ENCODE measurements at regions not wholly inside any gene's neighbourhood (a gene's known extent, or its start where the extent isn't known, plus 50 kb on each side); places are given as distances from the start of the nearest gene placed in this dataset.

- no peak for DNase-seq (ENCODE audit: low read depth)
Measured at GRCh38 chr6:1482381-1483166, 93.2 kb downstream of the FOXF2 start.

GRCh38 chr6:1485678-1486077, 96.3 kb downstream of the FOXF2 start:
- DNase-seq (ENCODE audit: low read depth): peak; percentile 71

- no peak for DNase-seq (ENCODE audit: low read depth)
Measured at GRCh38 chr6:1486387-1486786, 97.0 kb downstream of the FOXF2 start.

- no peak for DNase-seq (ENCODE audit: low read depth)
Measured at GRCh38 chr6:1487239-1487638, 97.9 kb downstream of the FOXF2 start.

GRCh38 chr6:1491025-1491424, 101.6 kb downstream of the FOXF2 start:
- DNase-seq (ENCODE audit: low read depth): no peak

GRCh38 chr6:1491591-1492319, 102.4 kb downstream of the FOXF2 start:
- no peak for DNase-seq (ENCODE audit: low read depth)

- DNase-seq (ENCODE audit: low read depth): no peak
Measured at GRCh38 chr6:1494671-1495070, 105.3 kb downstream of the FOXF2 start.

GRCh38 chr6:1495344-1495743, 106.0 kb downstream of the FOXF2 start:
- DNase-seq (ENCODE audit: low read depth): no peak

GRCh38 chr6:1496092-1496491, 106.7 kb downstream of the FOXF2 start:
- DNase-seq (ENCODE audit: low read depth): no peak

- no peak for DNase-seq (ENCODE audit: low read depth)
Measured at GRCh38 chr6:1496836-1497760, 107.7 kb downstream of the FOXF2 start.

- DNase-seq (ENCODE audit: low read depth): no peak
Measured at GRCh38 chr6:1497761-1498105, 108.4 kb downstream of the FOXF2 start.

GRCh38 chr6:1498491-1499113, 109.2 kb downstream of the FOXF2 start:
- DNase-seq (ENCODE audit: low read depth): no peak

- no peak for DNase-seq (ENCODE audit: low read depth)
Measured at GRCh38 chr6:1499777-1500176, 109.9 kb upstream of the FOXC1 start.

- DNase-seq (ENCODE audit: low read depth): no peak
Measured at GRCh38 chr6:1500913-1501312, 108.8 kb upstream of the FOXC1 start.

- DNase-seq (ENCODE audit: low read depth): no peak
Measured at GRCh38 chr6:1502041-1502440, 107.7 kb upstream of the FOXC1 start.

- DNase-seq (ENCODE audit: low read depth): no peak
Measured at GRCh38 chr6:1503811-1504210, 105.9 kb upstream of the FOXC1 start.

- no peak for DNase-seq (ENCODE audit: low read depth)
Measured at GRCh38 chr6:1504465-1504864, 105.2 kb upstream of the FOXC1 start.

GRCh38 chr6:1507251-1507650, 102.5 kb upstream of the FOXC1 start:
- DNase-seq (ENCODE audit: low read depth): no peak

GRCh38 chr6:1509241-1509640, 100.5 kb upstream of the FOXC1 start:
- DNase-seq (ENCODE audit: low read depth): no peak

GRCh38 chr6:1510239-1510638, 99.5 kb upstream of the FOXC1 start:
- no peak for DNase-seq (ENCODE audit: low read depth)

GRCh38 chr6:1513215-1513780, 96.4 kb upstream of the FOXC1 start:
- no peak for DNase-seq (ENCODE audit: low read depth)

- DNase-seq (ENCODE audit: low read depth): no peak
Measured at GRCh38 chr6:1514078-1514477, 95.6 kb upstream of the FOXC1 start.
